Right renal pelvis (tissue), 4 donors: ENCODE measurements at regions not wholly inside any gene's neighbourhood (a gene's known extent, or its start where the extent isn't known, plus 50 kb on each side); places are given as distances from the start of the nearest gene placed in this dataset.

Experiments used
- DNase-seq, 4 donors: peaks; one replicate each; pipeline ENCODE4 v3.0.0-alpha.2; 2013; ENCODE audit warnings: low read depth in 4 of 4, low spot score in 3 of 4, missing footprints in 1 of 4

DNA sequence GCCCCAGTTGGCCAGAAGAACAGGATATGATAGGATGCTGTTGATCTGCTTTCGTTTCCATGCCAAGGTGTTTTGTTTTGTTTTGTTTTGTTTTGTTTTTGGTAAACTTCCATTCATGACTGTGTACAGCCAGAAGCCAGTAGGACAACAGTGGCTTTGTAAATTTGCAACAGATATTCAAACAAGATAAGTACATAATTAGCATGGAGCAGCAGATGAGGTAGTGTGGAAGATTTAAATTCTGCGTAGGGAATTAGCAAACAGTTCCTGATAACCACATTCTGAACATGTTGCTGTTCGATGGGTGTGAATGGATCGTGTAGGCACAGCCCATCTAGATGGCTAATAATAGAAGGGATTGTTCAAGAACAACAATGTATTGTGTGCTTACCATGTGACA is 1080.1 kb upstream of the RBFOX1 start:
- DNase-seq, result no peak

DNA sequence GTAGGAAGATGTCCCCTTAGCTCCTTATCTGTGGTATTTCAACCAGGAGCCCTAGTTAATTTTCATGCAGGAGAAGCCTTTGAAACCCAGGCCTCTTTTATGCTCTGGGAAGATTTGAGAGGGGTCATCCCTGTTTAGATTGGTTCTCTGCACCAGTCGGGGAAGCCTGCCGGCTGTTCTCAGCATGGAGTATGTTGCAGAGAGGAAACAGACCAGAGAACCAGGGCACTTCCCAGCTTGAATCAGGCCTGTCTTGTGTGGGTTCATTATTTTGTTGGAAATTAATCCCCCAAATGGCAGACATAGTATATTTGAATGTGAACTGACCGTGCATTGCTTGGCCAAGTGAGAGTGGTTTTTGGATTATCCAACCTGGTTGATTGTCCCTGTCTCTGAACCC is 1082.1 kb upstream of the RBFOX1 start:
- no peak for DNase-seq

DNA sequence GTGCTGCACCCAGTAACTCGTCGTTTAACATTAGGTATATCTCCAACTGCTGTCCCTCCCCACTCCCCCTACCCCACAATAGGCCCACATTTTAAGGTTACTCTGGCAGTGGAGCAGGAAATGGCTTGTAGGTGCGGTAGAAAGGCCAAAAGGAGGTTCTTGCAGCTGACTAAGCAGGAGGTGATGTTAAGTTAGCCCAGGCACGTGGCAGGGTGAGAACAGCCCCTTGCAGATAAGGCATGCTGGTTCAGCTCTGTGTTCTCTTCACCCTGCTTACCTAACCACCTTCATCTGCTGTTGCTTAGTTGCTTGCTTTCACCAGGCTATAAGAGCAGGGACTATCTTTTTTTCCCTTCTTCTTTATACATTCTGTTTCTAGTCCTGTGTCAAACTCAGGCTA is 1082.8 kb upstream of the RBFOX1 start:
- DNase-seq, result no peak

DNA sequence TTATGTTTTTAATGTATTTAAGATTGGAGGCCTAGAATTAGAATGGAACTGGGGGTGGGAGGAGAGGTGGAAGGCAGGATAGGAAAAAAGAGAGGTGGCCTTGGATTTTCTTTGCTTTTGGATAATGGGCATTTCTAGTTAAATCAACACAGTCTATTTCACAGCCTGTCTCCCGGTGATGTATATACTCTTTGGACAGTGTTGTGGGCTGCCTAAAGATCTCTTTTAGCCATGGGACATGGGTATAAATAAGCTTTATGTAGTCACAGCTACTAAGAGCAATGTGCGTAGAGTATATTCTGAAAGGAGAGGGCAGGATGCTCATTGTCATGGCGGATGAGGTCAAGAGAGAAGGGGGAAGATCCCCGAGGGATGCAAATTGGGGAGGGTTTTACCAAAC is 1084.4 kb upstream of the RBFOX1 start:
- DNase-seq, result no peak

DNA sequence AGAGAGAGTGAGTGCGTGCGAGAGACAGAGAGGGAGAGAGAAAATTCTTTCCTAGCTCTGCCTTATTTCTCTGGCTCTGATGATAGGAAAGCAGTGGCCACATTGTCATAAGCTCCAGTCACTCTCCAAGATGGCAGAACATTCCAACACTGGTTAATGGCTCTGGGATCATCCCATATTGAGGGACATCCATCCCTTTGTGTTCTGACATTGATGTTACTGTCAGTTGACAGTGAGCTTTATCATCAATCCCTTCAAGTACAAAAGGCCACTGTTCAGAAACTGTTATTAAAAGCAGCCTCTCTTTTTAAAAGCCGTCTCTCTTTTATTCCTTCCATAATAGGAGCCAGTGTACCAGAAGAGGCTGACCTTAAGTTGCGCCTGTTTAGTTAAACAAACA is 1084.9 kb upstream of the RBFOX1 start:
- DNase-seq, result no peak

DNA sequence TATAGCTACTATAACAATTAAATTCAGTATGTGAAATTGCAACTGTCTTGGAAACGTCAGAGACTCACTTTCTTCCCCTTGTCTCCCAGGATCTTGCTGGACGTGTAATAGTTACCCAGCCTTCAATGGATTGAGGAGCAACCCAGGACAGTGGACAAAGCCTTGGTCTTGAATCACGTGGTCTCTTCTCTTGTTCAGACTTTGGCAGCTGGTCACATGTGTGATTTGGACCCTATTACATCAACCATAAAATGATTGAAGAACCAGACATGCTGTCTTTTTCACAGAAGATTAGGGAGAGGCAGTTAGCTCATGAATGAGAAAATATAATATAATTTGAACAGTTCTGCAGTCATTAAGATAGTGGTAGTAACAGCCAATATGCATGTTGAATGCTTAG is 1085.5 kb upstream of the RBFOX1 start:
- DNase-seq, result no peak

DNA sequence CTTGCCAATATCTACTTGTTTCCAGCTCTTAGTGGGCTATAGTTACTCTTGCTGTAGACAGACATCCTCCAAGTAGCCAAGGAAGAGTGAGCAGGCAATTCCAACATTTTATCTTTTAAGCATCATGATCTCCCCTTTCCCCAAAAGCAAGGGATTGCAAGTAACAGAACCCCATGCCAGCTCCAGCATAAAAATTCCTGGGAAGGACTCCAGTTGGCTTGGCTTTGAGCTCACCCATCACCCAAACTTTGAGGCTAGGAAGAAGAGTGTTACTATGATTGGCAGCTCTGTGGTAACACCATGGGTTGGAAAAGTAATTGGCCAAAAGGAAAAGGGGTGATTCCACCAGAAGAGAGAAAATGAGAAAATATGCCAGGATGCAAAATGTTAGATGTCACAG is 1086.4 kb upstream of the RBFOX1 start:
- DNase-seq, result no peak

DNA sequence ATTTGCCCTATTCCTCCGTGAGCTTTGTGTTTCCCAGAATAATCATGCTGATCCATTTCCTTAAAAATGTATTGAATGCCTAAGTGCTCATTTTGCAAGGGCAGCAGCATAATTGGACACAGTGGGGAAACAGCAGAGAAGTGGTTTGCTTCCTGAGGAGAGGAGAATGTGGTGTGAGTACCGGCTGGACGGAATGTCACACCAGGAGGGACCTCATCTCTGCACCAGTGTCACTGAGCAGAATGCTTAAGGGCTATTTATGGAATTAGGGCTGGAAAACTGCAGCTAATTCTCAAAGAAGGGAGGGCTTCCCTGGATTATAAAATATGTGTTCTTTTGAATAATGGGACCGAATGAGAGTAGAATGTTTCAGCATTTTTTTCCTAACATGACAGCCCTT is 1100.6 kb upstream of the RBFOX1 start:
- DNase-seq, result no peak

DNA sequence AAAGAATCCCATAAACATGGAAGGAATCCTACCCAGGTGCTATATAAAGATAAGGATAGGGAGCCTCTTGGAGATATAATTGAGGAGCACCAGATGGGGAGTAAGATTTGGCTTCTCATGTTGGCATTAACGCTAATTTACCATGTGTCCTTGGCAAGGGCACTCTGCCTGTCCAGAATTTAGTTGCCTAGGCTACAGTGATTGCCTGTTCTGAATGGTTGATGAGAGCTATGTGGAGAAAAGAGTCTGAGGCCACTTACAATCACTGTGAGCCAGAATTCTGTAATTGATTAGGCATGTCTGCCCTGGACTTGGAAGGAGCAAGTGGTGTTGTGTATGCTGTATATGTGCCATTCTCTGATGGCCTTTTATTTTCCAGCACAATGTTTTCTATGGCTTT is 1101.2 kb upstream of the RBFOX1 start:
- no peak for DNase-seq

DNA sequence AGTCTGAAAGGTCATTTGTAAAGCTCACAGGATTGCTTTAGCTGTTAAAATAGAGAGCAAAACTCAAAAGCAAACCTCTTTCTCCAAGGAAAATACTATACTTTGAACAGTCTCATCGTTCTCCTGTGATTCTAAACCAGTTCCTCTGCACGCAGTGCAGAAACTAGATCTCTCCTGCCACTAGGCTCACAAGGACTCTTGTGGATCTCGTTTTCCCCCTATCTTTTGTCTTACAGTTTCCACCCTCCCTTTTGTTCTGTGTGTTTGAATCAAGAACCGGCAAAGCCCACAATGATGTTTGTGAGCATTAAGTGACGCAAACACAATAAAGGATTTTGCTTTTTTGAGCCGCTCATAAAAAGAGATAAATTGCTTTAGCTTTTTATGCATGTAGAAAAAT is 1103.5 kb upstream of the RBFOX1 start:
- DNase-seq, result no peak

DNA sequence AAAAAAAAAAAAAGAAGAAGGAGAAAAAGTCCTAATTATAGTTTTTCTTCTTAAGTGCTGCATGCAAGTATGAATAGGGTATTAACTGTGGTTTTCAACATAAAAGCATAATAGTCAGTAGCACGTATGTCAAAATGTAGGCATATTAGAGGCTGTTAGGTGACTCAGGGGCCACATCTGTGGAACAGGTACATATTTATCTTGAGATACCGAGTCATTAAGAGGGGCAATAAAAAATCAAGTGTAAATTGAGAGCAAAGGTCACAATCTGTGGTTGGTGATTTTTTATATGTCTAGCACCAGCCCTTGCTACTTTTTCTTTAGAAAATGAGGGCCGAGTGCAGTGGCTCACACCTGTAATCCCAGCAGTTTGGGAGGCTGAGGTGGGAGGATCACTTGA is 1113.8 kb upstream of the RBFOX1 start:
- no peak for DNase-seq

DNA sequence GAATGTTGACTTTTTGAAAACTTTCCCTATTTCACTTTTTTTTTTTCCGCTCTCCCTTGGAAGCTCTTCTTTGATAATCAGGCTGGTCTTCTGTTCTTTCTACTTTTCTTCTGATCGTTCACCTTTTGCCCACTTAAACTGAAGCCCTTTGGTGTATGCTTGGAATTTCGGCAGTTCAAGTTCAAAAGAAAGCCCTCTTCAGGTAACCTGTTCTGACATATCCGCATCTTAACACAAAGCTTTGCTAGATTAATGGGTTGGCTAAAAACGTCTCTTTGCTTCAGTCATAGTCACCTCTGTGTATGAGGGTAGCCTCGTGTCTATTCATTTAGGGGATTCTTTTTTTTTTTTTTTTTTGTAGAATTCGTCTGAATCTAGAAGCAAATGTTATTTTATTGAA is 1115.8 kb upstream of the RBFOX1 start:
- DNase-seq, result no peak

DNA sequence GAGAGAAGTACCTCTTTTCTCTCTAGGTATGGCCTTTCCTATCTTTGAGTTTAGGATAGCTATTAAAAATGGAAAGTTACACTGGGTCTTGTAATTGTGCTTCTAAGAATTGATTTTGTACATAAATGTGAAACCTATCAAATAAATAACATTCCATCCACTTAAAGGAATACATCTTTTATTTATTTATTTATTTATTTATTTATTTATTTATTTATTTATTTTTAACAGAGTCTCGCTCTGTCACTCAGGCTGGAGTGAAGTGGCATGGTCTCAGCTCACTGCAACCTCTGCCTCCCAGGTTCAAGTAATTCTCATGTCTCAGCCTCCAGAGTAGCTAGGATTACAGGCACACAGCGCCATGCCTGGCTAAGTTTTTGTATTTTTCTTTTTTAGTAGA is 1114.0 kb upstream of the EEF2KMT start:
- no peak for DNase-seq

DNA sequence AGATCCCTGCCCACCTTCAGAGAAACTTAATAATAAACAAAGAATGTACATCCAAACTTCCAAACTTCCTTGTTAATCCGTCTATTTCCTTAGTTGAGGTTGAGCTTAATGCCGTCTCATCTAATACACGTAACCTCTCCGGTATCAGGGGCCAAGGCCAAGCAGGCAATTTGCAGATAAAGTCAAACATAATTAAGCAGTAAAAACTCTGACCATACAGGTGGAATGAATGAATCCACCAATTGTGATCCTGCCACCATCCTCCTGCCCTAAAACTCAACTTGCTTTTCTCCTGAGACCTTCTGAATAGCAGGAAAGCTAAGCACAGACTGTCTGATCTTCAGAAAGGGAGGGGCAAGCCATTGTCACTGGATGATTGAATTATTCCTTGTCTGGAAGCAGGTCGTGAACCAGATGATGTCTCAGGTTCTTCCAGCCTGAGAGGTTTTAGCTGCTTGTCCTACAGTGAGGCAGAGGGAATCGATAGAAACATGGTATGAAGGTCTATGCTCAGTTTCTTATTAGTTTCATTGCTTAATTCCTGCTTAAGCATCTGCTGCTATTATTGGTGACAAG is 1111.8 kb upstream of the EEF2KMT start:
- DNase-seq, result no peak

DNA sequence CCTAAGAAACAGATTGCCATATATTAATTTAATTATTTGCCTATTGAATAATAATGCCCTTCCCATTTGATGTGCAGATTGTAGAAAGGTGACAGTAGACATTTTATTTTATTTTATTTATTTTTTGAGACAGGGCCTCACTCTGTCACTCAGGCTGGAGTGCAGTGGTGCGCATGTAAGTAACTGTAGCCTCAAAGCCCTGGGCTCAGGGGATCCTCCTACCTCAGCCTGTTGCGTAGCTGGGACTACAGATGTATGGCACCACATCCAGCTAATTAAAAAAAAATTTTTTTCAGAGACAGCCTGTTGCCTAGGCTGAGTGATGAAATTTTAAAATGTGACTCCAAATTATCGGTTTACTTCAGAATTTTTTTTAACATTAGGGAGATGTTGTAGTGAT is 1110.0 kb upstream of the EEF2KMT start:
- DNase-seq, result no peak

DNA sequence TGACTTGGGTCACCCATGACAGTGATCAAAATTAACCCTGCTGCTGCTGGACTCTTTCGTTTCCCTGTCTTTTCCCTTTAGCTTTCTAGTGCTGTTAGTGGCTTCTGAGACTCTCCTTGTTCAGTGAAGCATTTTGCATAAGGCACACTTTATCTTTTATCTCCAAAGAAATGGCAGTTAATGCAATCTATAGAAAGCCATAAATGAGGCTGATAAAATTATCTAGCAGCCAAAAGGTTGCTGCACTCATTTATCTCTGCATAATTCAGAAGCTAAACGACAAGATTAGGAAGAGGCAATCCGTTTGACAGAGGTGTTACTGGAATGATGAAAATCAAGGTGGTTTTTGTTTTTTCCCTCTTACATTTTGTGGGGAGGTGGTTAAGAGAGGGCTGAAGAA is 1109.5 kb upstream of the EEF2KMT start:
- DNase-seq, result no peak

DNA sequence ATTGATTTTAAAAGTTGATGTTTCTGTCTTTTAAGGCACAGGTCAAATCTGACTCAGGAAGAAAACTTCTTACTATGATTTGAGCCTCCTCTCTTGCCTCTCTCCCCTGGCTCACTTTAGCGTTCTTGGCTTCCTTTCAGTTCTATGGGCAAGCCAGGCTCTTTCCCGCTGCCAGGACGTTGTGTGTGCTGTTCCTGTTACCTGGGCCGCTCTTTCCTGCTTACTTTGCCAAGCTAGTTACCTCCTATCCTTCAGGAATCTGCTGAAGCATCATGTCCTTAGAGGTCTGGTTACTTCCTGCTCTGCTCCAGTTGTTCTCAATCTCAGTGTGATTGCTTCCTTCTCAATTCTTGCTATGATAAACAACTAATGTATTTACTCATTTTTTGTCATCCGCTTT is 1108.5 kb upstream of the EEF2KMT start:
- DNase-seq, result no peak

DNA sequence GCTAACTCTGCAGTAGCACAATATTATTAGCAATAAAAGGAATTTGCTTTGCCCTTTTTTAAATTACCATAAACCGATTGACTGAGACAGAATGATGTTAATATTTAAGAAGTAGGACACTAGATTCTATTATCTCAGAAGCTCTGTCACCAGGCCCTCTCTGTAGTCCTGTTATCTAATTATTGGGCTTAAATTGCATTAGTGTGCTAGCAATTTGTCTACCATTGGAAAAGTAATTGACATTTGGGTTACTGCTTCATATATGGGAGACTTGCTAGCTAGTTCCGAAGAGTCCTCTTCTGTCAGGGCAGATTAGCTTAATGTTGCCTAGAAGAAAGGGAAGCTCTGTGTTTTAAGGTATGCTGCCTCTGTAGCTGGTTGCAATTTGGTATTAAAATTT is 1107.3 kb upstream of the EEF2KMT start:
- no peak for DNase-seq

DNA sequence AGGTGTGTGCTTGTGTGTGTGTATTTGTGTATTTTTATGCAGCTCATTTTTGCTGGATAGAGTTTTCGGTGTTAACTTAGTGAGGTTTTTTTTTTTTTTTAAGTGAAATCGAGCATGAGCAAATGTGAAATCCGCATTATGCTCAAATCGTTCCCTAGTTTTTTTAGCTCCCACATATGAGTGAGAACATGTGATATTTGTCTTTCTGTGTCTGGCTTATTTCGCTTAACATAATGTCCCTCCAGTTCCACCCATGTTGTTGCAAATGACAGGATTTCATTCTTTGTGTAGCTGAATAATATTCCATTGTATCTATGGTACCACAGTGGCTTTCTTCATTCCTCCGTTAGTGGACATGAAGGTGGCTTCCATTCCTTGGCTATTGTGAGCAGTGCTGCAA is 1103.3 kb upstream of the EEF2KMT start:
- no peak for DNase-seq

DNA sequence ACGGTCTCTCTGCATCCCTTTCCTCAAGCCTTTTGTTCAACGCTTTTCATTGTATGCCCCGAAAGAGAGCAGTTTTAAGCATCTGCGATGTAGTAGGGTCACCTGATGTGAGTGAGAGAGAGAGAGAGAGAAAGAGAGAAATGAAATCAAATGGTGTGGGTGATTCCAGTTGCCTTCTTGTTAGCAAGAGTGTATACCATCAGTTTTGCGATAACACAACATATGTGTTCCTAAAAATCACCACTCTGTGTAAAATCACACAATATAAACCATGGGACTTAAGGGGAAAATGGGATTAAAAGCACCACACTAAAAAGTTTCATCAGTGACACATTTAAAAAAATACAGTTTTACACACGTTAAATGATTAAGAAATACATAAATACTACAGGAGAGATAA is 1102.7 kb upstream of the EEF2KMT start:
- no peak for DNase-seq

DNA sequence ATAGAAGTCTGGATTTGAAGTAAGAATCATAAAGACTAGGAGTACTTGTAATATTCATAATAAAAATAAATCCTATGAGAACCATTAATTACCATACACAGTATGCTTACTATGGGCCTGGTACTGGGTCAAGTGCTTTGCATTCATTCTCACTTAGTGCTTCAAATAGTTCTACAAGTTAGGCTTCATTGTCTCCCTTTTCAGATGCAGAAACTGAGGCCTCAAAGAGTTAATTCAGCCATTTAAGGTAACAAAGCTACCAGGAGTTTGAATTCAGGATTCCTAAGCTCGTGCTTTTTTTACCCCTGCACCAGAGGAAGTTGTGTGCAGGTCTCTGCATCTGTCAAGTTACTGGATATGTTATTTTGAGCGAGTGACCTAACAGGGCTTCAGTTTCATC is 1098.4 kb upstream of the EEF2KMT start:
- no peak for DNase-seq

DNA sequence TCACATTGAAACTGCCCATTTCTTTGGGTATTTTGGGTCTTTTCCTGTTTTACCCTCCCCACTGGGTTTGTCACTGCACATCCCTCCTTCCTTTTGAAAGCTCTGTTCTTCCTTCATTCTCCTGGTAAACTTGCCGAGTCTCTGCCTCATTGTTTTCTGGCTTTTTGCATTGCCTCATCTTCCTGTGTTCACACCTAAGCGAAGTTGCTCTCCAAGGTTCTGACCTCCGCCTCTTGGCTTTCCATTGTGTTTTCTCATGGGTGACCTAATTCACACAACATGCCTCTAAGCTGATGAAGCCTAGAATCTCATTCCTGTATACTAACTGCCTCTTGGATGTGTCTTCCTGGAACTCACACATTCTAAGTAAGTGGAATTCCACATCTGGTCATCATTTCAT is 1096.1 kb upstream of the EEF2KMT start:
- DNase-seq, result peak; percentile 38 to 70 (median 62)

DNA sequence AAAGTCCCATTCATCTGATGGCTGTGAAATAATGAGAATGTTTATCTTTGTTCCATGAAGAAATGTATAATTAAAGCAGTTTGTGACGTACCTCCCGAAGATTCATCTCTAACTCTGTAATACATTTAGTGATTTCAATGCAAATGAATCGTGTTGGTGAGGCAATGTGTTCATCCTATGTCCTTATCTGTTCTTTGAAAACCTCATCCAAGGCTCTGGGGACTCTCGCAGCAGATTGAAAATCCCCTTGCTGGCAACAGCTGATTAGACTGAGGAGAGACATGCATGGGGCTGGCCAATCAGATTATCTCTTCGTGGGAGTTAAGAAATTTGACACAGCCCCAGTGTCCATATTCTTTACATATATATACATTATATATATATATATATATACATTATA is 1095.4 kb upstream of the EEF2KMT start:
- no peak for DNase-seq

DNA sequence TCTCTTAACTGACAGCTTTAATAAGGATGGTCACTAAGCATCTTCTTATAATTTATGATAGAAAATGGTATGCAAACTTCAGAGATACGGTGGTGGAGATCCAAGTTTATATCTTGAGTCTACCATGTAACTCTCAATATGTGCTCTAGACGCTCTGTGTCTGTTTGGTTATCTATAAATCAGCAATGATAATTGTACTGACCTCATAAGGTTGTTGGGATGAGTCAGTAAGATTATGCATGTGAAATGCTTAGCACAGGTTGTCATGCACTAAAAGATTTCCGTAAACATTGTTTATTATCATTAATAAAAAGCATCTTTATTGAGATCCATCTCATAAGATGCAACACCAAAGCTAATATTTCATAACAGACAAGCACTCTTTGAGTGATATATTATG is 1094.9 kb upstream of the EEF2KMT start:
- no peak for DNase-seq
